Activated B cell treated with CpG ODN at 0.5 μM for 24 hours (primary cell): ENCODE measurements at regions not wholly inside any gene's neighbourhood (a gene's known extent, or its start where the extent isn't known, plus 50 kb on each side); places are given as distances from the start of the nearest gene placed in this dataset.

ENCODE experiments used
- ATAC-seq: fragments of 200-7000 bp; cut with Tn5 transposase; one replicate; pipeline ENCODE4 v1.10.0; 2021; ENCODE audit warnings: low read depth, mild to moderate bottlenecking, moderate library complexity
- CTCF ChIA-PET: fragments of 350-600 bp; sonication (Branson Sonifier 250); formaldehyde crosslinking; loops from one replicate; lab custom pipeline; 2021; ENCODE audit warnings: antibody characterized with exemption; lab: Charles Lee
- POLR2A ChIA-PET: fragments of 350-600 bp; sonication (Branson Sonifier 250); formaldehyde crosslinking; loops from one replicate; lab custom pipeline; 2021; ENCODE audit warnings: antibody characterized with exemption; lab: Charles Lee
- DNase-seq: peaks from one replicate; pipeline ENCODE4 v3.0.0; 2022
- H3K27ac Mint-ChIP-seq: one replicate; pipeline ENCODE4 v1.8.0; 2020; ENCODE audit warnings: mixed read lengths
- H3K27me3 Mint-ChIP-seq: one replicate; pipeline ENCODE4 v1.8.0; 2021; ENCODE audit warnings: mixed read lengths
- H3K36me3 Mint-ChIP-seq: one replicate; pipeline ENCODE4 v1.8.0; 2021; ENCODE audit warnings: low read depth, mixed read lengths
- H3K4me1 Mint-ChIP-seq: one replicate; pipeline ENCODE4 v1.8.0; 2021; ENCODE audit warnings: mixed read lengths
- H3K4me3 Mint-ChIP-seq: one replicate; pipeline ENCODE4 v1.8.0; 2020; ENCODE audit warnings: mild to moderate bottlenecking, mixed read lengths
- H3K9me3 Mint-ChIP-seq: one replicate; pipeline ENCODE4 v1.8.0; 2020; ENCODE audit warnings: mixed read lengths
- CTCF ChIP-seq: fragments of 200-600 bp; IDR thresholded peaks from one replicate; pipeline ENCODE4 v1.8.0; 2022; ENCODE audit warnings: antibody characterized with exemption, mild to moderate bottlenecking
- intact Hi-C: fragments of 100-400 bp; cut with micrococcal nuclease; formaldehyde crosslinking; loops from one replicate; pipeline ENCODE4 v1.15.1; 2024

GRCh38 chr4:111988514-111988913 lies 156.7 kb upstream of the FAM241A start:
- ATAC-seq = no peak
- Mint-ChIP-seq H3K36me3 (no peaks in the 10 kb centered on the region), H3K4me1 (peaks cover 11% of the 10 kb centered on the region), H3K27ac (no peak overlapping the region), H3K9me3 (no peaks in the 10 kb centered on the region), H3K4me3 (no peak overlapping the region), H3K27me3 (peaks cover 12% of the 10 kb centered on the region)
- intact Hi-C loops = no loop called here
- no peak for TF ChIP-seq CTCF
- POLR2A ChIA-PET = no interaction called here
- no peak for DNase-seq
- CTCF ChIA-PET = no interaction called here

GRCh38 chr4:111989817-111990216 lies 155.4 kb upstream of the FAM241A start:
- ChIA-PET POLR2A (no interaction called here), CTCF (no interaction called here)
- Mint-ChIP-seq H3K9me3 (no peaks in the 10 kb centered on the region), H3K4me3 (no peak overlapping the region), H3K27ac (no peak overlapping the region), H3K36me3 (no peaks in the 10 kb centered on the region), H3K27me3 (peaks cover 4% of the 10 kb centered on the region), H3K4me1 (peaks cover 11% of the 10 kb centered on the region)
- no peak for TF ChIP-seq CTCF
- ATAC-seq (no peak), DNase-seq (no peak)
- intact Hi-C loops = no loop called here

- intact Hi-C loops = loop anchor here (1.0 kb wide), 1 partner anchor 31 kb away; no protein-coding TSS in a partner anchor
- H3K27me3 Mint-ChIP-seq = peaks cover 3% of the 10 kb centered on the region
- no peaks in the 10 kb centered on the region for H3K9me3 Mint-ChIP-seq
- POLR2A ChIA-PET = interaction anchor here (0.8 kb wide), 1 partner anchor 28 kb away, joined by 4 read pairs; no protein-coding TSS in a partner anchor
- H3K4me1 Mint-ChIP-seq = peaks cover 11% of the 10 kb centered on the region
- TF ChIP-seq CTCF = no peak
- ATAC-seq = peak; percentile 54
- CTCF ChIA-PET = no interaction called here
- H3K36me3 Mint-ChIP-seq = no peaks in the 10 kb centered on the region
- H3K4me3 Mint-ChIP-seq = peak overlapping the region; percentile 25
- no peak for DNase-seq
- no peak overlapping the region for H3K27ac Mint-ChIP-seq
Observed at GRCh38 chr4:111991163-111991562, 154.1 kb upstream of the FAM241A start.

- Mint-ChIP-seq H3K36me3 (no peaks in the 10 kb centered on the region), H3K9me3 (no peaks in the 10 kb centered on the region), H3K27ac (peak overlapping the region; percentile 51), H3K27me3 (peaks cover 7% of the 10 kb centered on the region), H3K4me1 (peaks cover 11% of the 10 kb centered on the region), H3K4me3 (no peak overlapping the region)
- no peak for TF ChIP-seq CTCF
- ChIA-PET POLR2A (interaction anchor here (0.8 kb wide), 1 partner anchor 29 kb away, joined by 4 read pairs; no protein-coding TSS in a partner anchor), CTCF (interaction anchor here (0.7 kb wide), 1 partner anchor 11 kb away, joined by 3 read pairs; no protein-coding TSS in a partner anchor)
- DNase-seq = no peak
- no peak for ATAC-seq
- intact Hi-C loops = loop anchor here (1.0 kb wide), 1 partner anchor 31 kb away; no protein-coding TSS in a partner anchor
Observed at GRCh38 chr4:111991797-111992196, 153.5 kb upstream of the FAM241A start.

- ATAC-seq = no peak
- no peak for DNase-seq
- TF ChIP-seq CTCF = no peak
- intact Hi-C loops = no loop called here
- Mint-ChIP-seq H3K4me3 (no peak overlapping the region), H3K36me3 (no peaks in the 10 kb centered on the region), H3K27ac (no peak overlapping the region), H3K4me1 (peaks cover 11% of the 10 kb centered on the region), H3K9me3 (no peaks in the 10 kb centered on the region), H3K27me3 (peaks cover 7% of the 10 kb centered on the region)
- POLR2A ChIA-PET = no interaction called here
- CTCF ChIA-PET = interaction anchor here (0.7 kb wide), 1 partner anchor 11 kb away, joined by 3 read pairs; no protein-coding TSS in a partner anchor
Observed at GRCh38 chr4:111992351-111993168, 152.7 kb upstream of the FAM241A start.
